ENCODE measurements at regions not wholly inside any gene's neighbourhood (a gene's known extent, or its start where the extent isn't known, plus 50 kb on each side); places are given as distances from the start of the nearest gene placed in this dataset.

- no peak for DNase-seq
These were observed 912.9 kb upstream of the INTU start for GRCh38 chr4:126719852-126720251.

GRCh38 chr4:126725906-126726305 is 906.9 kb upstream of the INTU start:
- DNase-seq: no peak

GRCh38 chr4:126727461-126727860 is 905.3 kb upstream of the INTU start:
- no peak for DNase-seq

- DNase-seq: no peak
These were observed 901.7 kb upstream of the INTU start for GRCh38 chr4:126731062-126731461.

GRCh38 chr4:126733301-126733700 is 899.5 kb upstream of the INTU start:
- no peak for DNase-seq

- no peak for DNase-seq
These were observed 898.3 kb upstream of the INTU start for GRCh38 chr4:126734465-126734864.

GRCh38 chr4:126735294-126736132 is 897.2 kb upstream of the INTU start:
- no peak for DNase-seq

- no peak for DNase-seq
These were observed 896.6 kb upstream of the INTU start for GRCh38 chr4:126736133-126736518.

- no peak for DNase-seq
These were observed 894.7 kb upstream of the INTU start for GRCh38 chr4:126737899-126738526.

- no peak for DNase-seq
These were observed 894.2 kb upstream of the INTU start for GRCh38 chr4:126738527-126738923.

- no peak for DNase-seq
These were observed 893.8 kb upstream of the INTU start for GRCh38 chr4:126738926-126739325.

- no peak for DNase-seq
These were observed 892.1 kb upstream of the INTU start for GRCh38 chr4:126740687-126741086.

- no peak for DNase-seq
These were observed 890.7 kb upstream of the INTU start for GRCh38 chr4:126742048-126742447.

GRCh38 chr4:126742885-126743284 is 889.9 kb upstream of the INTU start:
- no peak for DNase-seq

- no peak for DNase-seq
These were observed 884.0 kb upstream of the INTU start for GRCh38 chr4:126748736-126749135.

- no peak for DNase-seq
These were observed 882.0 kb upstream of the INTU start for GRCh38 chr4:126750723-126751122.

GRCh38 chr4:126752126-126752525 is 880.6 kb upstream of the INTU start:
- DNase-seq: no peak

- DNase-seq: no peak
These were observed 880.1 kb upstream of the INTU start for GRCh38 chr4:126752702-126753101.

- no peak for DNase-seq
These were observed 879.2 kb upstream of the INTU start for GRCh38 chr4:126753592-126753991.

- DNase-seq: no peak
These were observed 877.3 kb upstream of the INTU start for GRCh38 chr4:126755506-126755905.

- no peak for DNase-seq
These were observed 876.5 kb upstream of the INTU start for GRCh38 chr4:126756050-126756829.

GRCh38 chr4:126757219-126757618 is 875.5 kb upstream of the INTU start:
- no peak for DNase-seq

GRCh38 chr4:126758493-126758892 is 874.3 kb upstream of the INTU start:
- DNase-seq: no peak
